KOPT-K1 (cell line): ENCODE measurements at regions not wholly inside any gene's neighbourhood (a gene's known extent, or its start where the extent isn't known, plus 50 kb on each side); places are given as distances from the start of the nearest gene placed in this dataset.

Source experiments
- H3K27ac ChIP-seq: fragments of 200-600 bp; sonication (generic); 2 replicates; pipeline ENCODE4 v1.5.1; 2016; ENCODE audit warnings: antibody characterized with exemption, mild to moderate bottlenecking, low read depth, low read length; ENCODE audit not compliant: poor library complexity, severe bottlenecking
- H3K36me3 ChIP-seq: fragments of 200-600 bp; sonication (generic); 2 replicates; pipeline ENCODE4 v1.5.1; 2017; ENCODE audit warnings: antibody characterized with exemption, mild to moderate bottlenecking, low read length, moderate library complexity; ENCODE audit not compliant: insufficient read depth
- H3K9me3 ChIP-seq: fragments of 200-600 bp; sonication (generic); 2 replicates; pipeline ENCODE4 v1.5.1; 2017; ENCODE audit warnings: antibody characterized with exemption, low read length, mild to moderate bottlenecking; ENCODE audit not compliant: insufficient read depth, poor library complexity, severe bottlenecking

- no peaks in the 10 kb centered on the region for H3K36me3 ChIP-seq
- no peak overlapping the region for H3K27ac ChIP-seq
- H3K9me3 ChIP-seq = no peaks in the 10 kb centered on the region
Observed at GRCh38 chr18:77711096-77711495, 461.4 kb downstream of the GALR1 start.

- H3K27ac ChIP-seq = no peak overlapping the region
- H3K36me3 ChIP-seq = no peaks in the 10 kb centered on the region
- H3K9me3 ChIP-seq = no peaks in the 10 kb centered on the region
Observed at GRCh38 chr18:77714716-77715115, 465.1 kb downstream of the GALR1 start.

DNA sequence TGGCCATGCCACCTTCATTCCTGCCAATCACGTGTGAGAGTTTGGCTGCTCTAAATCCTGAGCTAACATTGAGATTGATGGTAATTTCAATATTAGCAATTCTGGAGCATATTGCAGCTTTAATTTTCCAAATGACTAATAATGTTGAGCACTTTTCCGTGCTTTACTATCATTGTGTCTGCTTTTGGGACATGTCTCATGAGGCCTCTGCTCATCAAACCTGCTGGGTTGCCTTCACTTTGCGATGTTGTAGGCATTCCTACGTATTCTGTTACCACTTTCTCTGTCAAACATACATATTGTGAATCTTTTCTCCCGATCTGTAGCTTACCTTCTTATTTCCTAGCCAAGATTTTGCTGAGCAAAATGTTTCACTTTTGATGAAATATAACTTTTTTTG is 466.6 kb downstream of the GALR1 start:
- Histone ChIP-seq H3K36me3 (no peaks in the 10 kb centered on the region), H3K27ac (no peak overlapping the region), H3K9me3 (no peaks in the 10 kb centered on the region)

DNA sequence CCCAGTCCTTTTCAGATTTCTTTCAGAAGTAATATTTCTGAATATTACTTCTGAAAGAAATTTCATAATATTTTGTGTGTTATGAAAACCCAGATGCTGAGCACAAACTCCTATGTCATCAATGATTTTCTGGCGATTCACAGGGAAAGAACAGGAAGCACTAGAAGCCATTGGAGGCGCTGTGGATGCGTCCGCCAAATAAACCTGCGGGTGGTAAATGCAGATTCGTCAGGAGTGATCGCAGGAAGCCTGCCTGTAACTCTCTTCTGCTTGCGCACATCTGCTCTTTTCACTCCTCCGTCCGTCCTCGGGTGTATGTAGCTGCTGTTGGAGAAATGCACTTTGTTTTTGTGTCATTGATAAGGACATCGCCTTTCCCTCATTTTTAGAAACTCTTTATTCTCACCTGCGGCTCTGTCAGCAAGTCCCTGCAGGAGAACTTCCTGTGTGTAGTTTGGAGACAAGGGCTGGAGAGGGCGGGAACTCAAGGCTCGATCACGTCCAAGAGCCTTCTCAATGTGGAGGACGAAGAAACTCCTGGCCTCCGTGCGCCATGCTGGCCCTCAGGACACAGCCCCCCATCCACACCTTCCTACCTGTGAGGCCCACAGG is 483.8 kb downstream of the GALR1 start:
- Histone ChIP-seq H3K36me3 (no peaks in the 10 kb centered on the region), H3K9me3 (no peaks in the 10 kb centered on the region), H3K27ac (no peak overlapping the region)

GRCh38 chr18:77736842-77737241 is 487.2 kb downstream of the GALR1 start:
- Histone ChIP-seq H3K9me3 (no peaks in the 10 kb centered on the region), H3K27ac (no peak overlapping the region), H3K36me3 (no peaks in the 10 kb centered on the region)

DNA sequence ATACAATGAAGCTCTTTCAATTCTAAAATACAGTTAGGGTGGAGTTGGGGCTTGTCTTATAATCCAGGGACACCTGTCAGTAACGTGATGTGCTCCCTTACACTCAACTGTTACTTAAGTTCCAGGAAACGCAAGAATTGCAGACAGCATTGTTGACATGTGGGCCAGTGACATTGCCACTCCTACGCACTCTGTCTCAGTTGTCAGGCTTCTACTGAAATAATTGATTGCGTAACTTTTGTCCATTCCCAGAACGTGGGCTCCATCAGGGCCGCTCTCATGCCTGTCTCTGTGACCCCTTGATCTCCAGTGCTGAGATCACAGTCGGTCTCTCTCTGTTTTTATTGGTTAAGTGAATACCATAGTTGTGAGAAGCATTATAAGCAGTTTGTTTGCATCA is 487.8 kb downstream of the GALR1 start:
- no peaks in the 10 kb centered on the region for H3K36me3 ChIP-seq
- H3K9me3 ChIP-seq = no peaks in the 10 kb centered on the region
- H3K27ac ChIP-seq = no peak overlapping the region

DNA sequence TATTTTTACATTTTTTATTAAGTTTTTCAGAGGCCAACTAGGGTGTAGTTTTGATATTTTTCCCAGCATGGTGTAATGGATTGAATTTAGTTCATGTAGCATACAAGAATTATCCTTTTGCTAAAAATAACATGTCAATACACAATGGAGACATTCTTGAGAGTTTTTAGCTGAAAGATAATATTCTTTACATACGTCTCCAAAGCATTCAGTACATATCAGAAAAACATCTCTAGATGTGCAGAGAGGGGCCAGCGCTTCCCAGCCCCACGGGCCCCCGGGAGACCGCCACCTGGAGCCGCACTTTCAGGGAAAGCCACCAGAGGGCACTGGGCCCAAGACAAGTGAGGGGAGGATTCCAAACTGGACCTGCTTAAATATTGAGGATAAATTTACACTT is 499.4 kb downstream of the GALR1 start:
- Histone ChIP-seq H3K36me3 (no peaks in the 10 kb centered on the region), H3K9me3 (no peaks in the 10 kb centered on the region), H3K27ac (no peak overlapping the region)

DNA sequence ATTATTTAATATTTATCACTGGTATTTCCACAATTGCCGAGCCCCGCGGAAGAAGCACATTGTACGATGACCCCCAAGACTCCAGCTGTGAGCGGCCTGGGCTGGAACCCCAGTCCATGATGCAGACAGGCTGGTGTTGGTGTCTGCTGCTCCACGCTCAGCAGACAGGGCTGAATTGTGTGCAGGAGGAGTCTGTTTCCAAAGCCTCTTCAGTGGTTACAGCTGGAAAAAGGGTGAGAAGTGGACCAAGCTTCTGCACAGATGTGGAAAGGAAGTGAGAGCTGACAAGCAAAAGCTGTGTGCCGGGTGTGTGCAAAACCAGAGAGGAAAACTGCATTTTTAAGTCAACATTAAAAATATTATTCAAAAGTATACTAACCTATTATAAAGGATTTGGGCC is 500.4 kb downstream of the GALR1 start:
- no peaks in the 10 kb centered on the region for H3K36me3 ChIP-seq
- no peaks in the 10 kb centered on the region for H3K9me3 ChIP-seq
- H3K27ac ChIP-seq = no peak overlapping the region

- no peak overlapping the region for H3K27ac ChIP-seq
- no peaks in the 10 kb centered on the region for H3K9me3 ChIP-seq
- H3K36me3 ChIP-seq = no peaks in the 10 kb centered on the region
Observed at GRCh38 chr18:77754475-77755044, 504.9 kb downstream of the GALR1 start.

DNA sequence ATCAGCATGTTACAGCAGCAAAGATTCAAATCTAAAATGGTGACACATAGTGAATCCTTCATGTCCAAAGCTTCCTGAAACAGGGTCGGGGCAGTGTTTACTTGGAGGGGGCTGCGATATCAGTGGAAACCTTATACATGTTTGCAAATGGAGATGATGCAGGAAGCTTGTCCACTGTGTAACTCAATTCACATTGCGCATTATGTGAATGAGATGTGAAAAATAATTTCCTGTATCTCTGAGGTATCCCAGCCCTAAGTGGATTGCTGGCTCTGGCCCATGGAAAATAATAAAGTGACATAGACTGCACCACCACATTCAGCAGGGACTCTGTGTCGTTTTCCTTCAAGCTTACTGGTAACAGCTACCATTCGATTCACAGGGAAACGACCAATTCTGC is 505.5 kb downstream of the GALR1 start:
- H3K27ac ChIP-seq = no peak overlapping the region
- H3K36me3 ChIP-seq = no peaks in the 10 kb centered on the region
- no peaks in the 10 kb centered on the region for H3K9me3 ChIP-seq

DNA sequence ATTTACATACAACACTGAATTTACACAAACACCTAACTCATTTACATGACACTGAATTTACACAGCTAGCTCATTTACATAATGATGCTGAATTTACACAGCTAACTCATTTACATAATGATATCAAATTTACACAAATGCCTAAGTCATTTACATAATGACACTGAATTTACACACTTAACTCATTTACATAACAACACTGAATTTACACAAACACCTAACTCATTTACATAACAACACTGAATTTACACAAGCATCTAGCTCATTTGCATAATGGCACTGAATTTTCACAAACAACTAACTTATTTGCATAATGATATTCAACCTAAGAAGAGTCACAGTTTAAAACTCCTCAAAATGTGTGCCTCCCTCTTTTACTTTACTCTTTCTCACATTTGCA is 511.7 kb downstream of the GALR1 start:
- Histone ChIP-seq H3K27ac (no peak overlapping the region), H3K9me3 (no peaks in the 10 kb centered on the region), H3K36me3 (no peaks in the 10 kb centered on the region)

DNA sequence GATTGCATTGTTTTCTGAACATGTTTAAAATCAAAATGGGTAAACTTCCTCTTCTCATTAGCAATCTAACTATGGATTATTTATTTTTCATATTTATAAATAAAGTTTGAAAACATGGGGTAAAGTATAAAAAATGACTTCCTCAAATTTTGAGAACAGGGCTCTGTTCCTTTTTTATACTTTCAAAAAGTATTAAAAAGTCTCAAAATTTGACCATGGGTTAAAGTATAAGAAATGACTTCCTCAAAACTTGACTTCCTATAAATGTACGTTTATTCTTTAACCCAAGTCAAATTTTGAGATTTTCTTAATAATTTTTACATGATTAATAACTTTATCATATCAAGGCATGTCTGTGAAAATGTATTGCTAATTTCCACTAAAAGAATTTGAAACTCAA is 512.4 kb downstream of the GALR1 start:
- Histone ChIP-seq H3K36me3 (no peaks in the 10 kb centered on the region), H3K27ac (no peak overlapping the region), H3K9me3 (no peaks in the 10 kb centered on the region)

DNA sequence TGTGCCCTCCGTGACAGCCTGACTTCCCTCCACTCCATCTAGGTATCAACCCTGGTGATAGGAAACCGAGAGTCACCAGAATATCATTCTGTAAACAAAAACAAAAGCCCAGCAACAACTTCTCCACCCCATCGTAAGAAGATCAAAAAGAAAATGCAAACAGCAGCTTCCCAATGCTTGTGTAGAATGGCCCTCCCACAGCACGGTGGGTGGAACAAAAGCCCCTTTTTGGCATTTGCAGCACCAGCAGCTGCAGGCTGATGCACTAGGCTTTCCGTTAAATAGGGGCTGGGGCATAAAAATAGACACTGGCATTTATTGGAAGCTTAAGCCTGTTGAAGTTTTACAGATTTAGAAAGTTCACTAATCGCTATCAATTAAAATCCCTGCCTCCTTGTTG is 513.0 kb downstream of the GALR1 start:
- no peaks in the 10 kb centered on the region for H3K36me3 ChIP-seq

DNA sequence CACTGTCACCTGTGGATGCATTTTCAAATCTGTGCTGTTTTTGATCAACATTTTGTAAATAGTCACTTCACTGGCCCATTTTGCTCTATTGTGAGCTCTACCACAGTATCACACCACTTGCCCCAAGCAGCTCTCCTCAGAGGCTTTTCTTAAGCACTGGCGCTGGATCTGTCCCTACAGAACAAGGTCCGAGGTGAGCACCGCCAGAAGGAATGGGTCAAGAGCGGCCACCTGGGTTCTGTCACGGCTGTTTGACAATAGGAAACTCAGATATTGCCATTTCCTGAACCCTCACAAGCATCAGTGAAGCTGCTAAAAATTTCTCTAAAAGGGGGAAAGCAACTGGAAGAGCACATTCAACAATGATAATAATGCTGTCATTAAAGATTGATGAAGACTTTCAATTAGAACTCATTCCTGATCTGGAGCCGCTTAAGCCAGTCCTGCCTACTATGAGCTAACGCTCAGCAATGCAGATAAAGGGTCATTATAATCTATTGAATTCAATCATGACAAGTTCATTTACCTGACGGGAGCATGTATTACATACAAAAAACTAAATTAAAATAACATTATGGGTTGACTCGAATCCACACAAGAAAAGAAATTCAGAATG is 514.0 kb downstream of the GALR1 start:
- H3K27ac ChIP-seq = no peak overlapping the region
- H3K9me3 ChIP-seq = no peaks in the 10 kb centered on the region
- no peaks in the 10 kb centered on the region for H3K36me3 ChIP-seq

More for the DNA sequence above, 513.0 kb downstream of the GALR1 start:
- Histone ChIP-seq H3K27ac (no peak overlapping the region), H3K9me3 (no peaks in the 10 kb centered on the region)

DNA sequence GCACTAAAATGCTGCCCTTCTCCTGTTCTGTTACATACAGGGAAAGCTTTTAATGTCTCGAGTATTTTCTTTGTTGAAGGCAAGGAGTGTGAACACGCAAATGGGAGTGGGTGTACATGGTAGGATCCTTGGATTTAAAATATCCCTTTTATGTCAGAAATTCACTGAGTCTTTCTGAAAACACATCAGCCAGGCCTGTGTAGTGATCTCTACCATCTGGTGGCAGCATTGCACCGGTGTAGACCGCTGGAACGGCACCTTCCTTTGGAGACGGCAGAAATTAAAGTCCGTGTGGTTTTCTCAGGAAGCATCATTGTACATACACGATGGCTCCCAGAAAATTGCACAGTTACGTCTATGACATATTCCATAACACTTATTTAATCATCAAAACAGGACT is 515.8 kb downstream of the GALR1 start:
- H3K9me3 ChIP-seq = no peaks in the 10 kb centered on the region
- no peaks in the 10 kb centered on the region for H3K36me3 ChIP-seq
- no peak overlapping the region for H3K27ac ChIP-seq

DNA sequence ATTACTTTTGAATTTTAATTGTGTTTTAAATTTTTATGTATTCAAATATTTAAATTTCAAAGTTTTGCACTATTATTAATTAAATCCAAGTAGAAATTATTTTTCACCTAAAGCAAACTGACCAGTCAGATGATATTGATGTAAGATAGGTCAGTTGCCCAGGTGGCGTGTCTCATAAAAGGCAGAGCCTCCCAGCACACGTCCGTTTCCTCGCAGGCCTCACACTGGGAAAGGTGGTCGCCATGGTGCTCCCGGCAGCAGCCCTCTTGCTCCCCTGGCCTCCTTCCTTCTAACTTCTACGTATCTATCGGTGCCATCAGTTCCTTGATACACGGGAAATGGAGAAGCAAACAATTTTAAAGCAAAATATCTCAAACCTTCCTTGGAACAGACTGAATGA is 516.8 kb downstream of the GALR1 start:
- Histone ChIP-seq H3K36me3 (no peaks in the 10 kb centered on the region), H3K27ac (no peak overlapping the region), H3K9me3 (no peaks in the 10 kb centered on the region)
